OCI-LY7 (cell line): ENCODE measurements at regions not wholly inside any gene's neighbourhood (a gene's known extent, or its start where the extent isn't known, plus 50 kb on each side); places are given as distances from the start of the nearest gene placed in this dataset.

Source experiments
- BruUV-seq: library from RNA; stranded (reverse); fragments of 400-500 nt; replicated peaks from 2 replicates; lab custom pipeline; 2021; lab: Mats Ljungman, UMichigan
- CTCF ChIA-PET: fragments of 300-600 bp; sonication (Branson Sonifier 250); formaldehyde crosslinking; loops from one replicate; lab custom pipeline; 2022; ENCODE audit warnings: antibody characterized with exemption; ENCODE audit not compliant: unreplicated experiment; lab: Charles Lee
- POLR2A ChIA-PET: fragments of 300-600 bp; sonication (Branson Sonifier 250); formaldehyde crosslinking; loops from one replicate; lab custom pipeline; 2022; ENCODE audit warnings: antibody characterized with exemption; lab: Charles Lee
- DNase-seq: peaks from one replicate; pipeline ENCODE4 v3.0.0-alpha.2; 2015; ENCODE audit warnings: low spot score
- H2AFZ ChIP-seq: fragments of 200-600 bp; sonication (generic), shearing (Covaris generic); 2 replicates; pipeline ENCODE4 v1.6.1; 2014; ENCODE audit warnings: mild to moderate bottlenecking, antibody characterized with exemption, low read length, moderate library complexity
- H3K27ac ChIP-seq: fragments of 200-600 bp; sonication (generic); 2 replicates; pipeline ENCODE4 v1.5.1; 2014; ENCODE audit warnings: mixed run types, low read depth, mild to moderate bottlenecking, moderate library complexity, low read length, inconsistent platforms; ENCODE audit not compliant: poor library complexity, severe bottlenecking
- H3K36me3 ChIP-seq: fragments of 200-600 bp; sonication (generic); 2 replicates; pipeline ENCODE4 v1.6.1; 2014; ENCODE audit warnings: mild to moderate bottlenecking, antibody characterized with exemption, low read length, moderate library complexity, mixed read lengths; ENCODE audit not compliant: insufficient read depth
- H3K4me1 ChIP-seq: fragments of 200-600 bp; sonication (generic); 2 replicates; pipeline ENCODE4 v1.5.1; 2014; ENCODE audit warnings: mild to moderate bottlenecking, low read length; ENCODE audit not compliant: insufficient read depth, poor library complexity, severe bottlenecking
- H3K4me2 ChIP-seq: fragments of 200-600 bp; sonication (generic); 2 replicates; pipeline ENCODE4 v1.6.1; 2014; ENCODE audit warnings: mild to moderate bottlenecking, low read length
- H3K4me3 ChIP-seq: fragments of 200-600 bp; sonication (generic); 2 replicates; pipeline ENCODE4 v1.5.1; 2014; ENCODE audit warnings: mild to moderate bottlenecking, low read depth, low read length; ENCODE audit not compliant: poor library complexity, severe bottlenecking
- H3K79me2 ChIP-seq: fragments of 200-600 bp; sonication (generic); 2 replicates; pipeline ENCODE4 v1.6.1; 2016; ENCODE audit warnings: low read depth, mild to moderate bottlenecking, low read length, moderate library complexity, mixed read lengths; ENCODE audit not compliant: insufficient read depth
- H3K9me2 ChIP-seq: fragments of 200-600 bp; sonication (generic); 2 replicates; pipeline ENCODE4 v1.6.1; 2016; ENCODE audit warnings: mild to moderate bottlenecking, low read length, mixed read lengths; ENCODE audit not compliant: insufficient read depth
- H3K9me3 ChIP-seq: fragments of 200-600 bp; sonication (generic); 2 replicates; pipeline ENCODE4 v1.6.1; 2014; ENCODE audit warnings: mild to moderate bottlenecking, mixed run types, low read length, mixed read lengths
- H4K20me1 ChIP-seq: fragments of 200-600 bp; sonication (generic); 2 replicates; pipeline ENCODE4 v1.6.1; 2014; ENCODE audit warnings: mild to moderate bottlenecking, antibody characterized with exemption, low read length, moderate library complexity, mixed read lengths; ENCODE audit not compliant: insufficient read depth
- EZH2phosphoT487 ChIP-seq: fragments of 200-600 bp; sonication (generic); IDR thresholded peaks from 2 replicates; pipeline ENCODE4 v1.6.1; 2018; ENCODE audit warnings: low read depth, borderline replicate concordance, mild to moderate bottlenecking, mixed run types, antibody characterized with exemption, low read length, moderate library complexity, mixed read lengths
- intact Hi-C: fragments of 100-400 bp; cut with micrococcal nuclease; formaldehyde crosslinking; loops from one replicate; pipeline ENCODE4 v1.10.0; 2022; ENCODE audit not compliant: unreplicated experiment
- TF ChIP-seq, protein P1 (sequence below): fragments of 200-600 bp; sonication (generic); conservative IDR thresholded peaks from 2 replicates; pipeline ENCODE4 v1.5.1; 2014; ENCODE audit warnings: mild to moderate bottlenecking, antibody characterized with exemption, low read length, moderate library complexity, mixed read lengths

DNA sequence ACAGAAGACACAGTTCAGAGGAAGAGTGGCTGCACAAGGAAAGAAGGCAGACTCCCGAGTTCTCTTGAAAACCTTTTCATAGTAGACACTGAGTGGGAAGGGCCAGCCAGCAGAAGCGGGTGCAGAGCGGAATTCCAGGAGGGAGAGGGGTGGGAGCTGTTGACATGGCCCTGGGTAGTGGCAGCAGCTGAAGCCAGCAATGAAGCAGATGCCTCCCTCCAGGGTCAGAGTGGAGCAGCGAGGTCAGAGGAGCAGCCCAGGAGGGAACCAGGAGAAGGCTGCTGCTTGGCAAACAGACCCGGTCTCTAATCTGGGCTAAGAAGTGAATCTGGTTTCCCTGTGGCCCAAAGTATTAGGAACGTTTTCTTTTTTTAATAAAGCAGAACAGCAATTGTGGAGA is 73.9 kb upstream of the SPATA13 start:
- no peak overlapping the region for H3K27ac ChIP-seq
- no TSS peak for BruUV-seq

DNA sequence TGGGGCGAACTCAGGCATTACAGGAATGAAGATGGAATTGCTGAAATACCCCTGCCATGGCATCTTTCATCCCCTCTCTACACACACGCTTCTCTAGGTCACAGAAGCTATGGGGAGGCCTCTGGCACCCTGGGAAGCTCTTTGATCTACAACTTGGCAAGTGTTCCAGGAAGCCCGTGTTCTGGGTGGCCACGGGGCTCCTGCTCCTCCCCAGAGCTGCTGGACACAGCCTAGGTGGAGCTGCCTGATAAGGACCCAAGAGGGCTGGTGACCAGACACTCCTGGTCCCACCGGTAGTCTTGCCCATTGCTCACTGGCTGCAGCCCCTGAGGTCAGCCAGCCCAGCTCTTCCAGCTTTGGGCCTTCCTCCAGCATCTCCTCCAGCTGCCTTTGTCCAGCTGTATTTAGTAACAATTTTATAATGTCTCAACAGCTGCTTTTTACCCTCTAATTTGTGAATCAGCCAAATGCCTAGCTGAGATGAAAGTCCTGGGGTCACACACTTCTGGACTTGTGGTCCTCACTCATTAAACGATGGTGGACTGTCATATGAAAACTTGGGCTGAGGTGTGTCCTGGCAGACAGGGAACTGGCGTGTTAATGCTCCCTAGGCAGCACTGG is 72.8 kb upstream of the SPATA13 start:
- H3K4me2 ChIP-seq, result no peak overlapping the region
- H3K79me2 ChIP-seq, result no peaks in the 10 kb centered on the region
- ChIA-PET POLR2A (no interaction called here), CTCF (no interaction called here)
- BruUV-seq, result no TSS peak
- no peaks in the 10 kb centered on the region for H4K20me1 ChIP-seq
- H3K27ac ChIP-seq, result no peak overlapping the region
- H3K36me3 ChIP-seq, result no peaks in the 10 kb centered on the region
- no peaks in the 10 kb centered on the region for H3K4me1 ChIP-seq
- no peak for TF ChIP-seq EZH2phosphoT487
- TF ChIP-seq, protein P1, sequence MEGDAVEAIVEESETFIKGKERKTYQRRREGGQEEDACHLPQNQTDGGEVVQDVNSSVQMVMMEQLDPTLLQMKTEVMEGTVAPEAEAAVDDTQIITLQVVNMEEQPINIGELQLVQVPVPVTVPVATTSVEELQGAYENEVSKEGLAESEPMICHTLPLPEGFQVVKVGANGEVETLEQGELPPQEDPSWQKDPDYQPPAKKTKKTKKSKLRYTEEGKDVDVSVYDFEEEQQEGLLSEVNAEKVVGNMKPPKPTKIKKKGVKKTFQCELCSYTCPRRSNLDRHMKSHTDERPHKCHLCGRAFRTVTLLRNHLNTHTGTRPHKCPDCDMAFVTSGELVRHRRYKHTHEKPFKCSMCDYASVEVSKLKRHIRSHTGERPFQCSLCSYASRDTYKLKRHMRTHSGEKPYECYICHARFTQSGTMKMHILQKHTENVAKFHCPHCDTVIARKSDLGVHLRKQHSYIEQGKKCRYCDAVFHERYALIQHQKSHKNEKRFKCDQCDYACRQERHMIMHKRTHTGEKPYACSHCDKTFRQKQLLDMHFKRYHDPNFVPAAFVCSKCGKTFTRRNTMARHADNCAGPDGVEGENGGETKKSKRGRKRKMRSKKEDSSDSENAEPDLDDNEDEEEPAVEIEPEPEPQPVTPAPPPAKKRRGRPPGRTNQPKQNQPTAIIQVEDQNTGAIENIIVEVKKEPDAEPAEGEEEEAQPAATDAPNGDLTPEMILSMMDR, result no peak
- no peaks in the 10 kb centered on the region for H3K9me3 ChIP-seq
- intact Hi-C loops, result no loop called here
- no peak overlapping the region for H2AFZ ChIP-seq
- no peak for DNase-seq
- H3K9me2 ChIP-seq, result no peaks in the 10 kb centered on the region; the same call in 1 of the 2 replicates
- H3K4me3 ChIP-seq, result no peak overlapping the region

More for the DNA sequence above, 73.9 kb upstream of the SPATA13 start:
- H3K9me2 ChIP-seq, result no peaks in the 10 kb centered on the region
- CTCF ChIA-PET, result no interaction called here
- no peak overlapping the region for H3K4me3 ChIP-seq
- intact Hi-C loops, result no loop called here
- no peak overlapping the region for H2AFZ ChIP-seq
- POLR2A ChIA-PET, result interaction anchor here (1.1 kb wide), 1 partner anchor 9 kb away, joined by 5 read pairs; no protein-coding TSS in a partner anchor
- no peak overlapping the region for H3K4me2 ChIP-seq
- no peaks in the 10 kb centered on the region for H3K79me2 ChIP-seq
- H3K9me3 ChIP-seq, result no peaks in the 10 kb centered on the region
- H3K36me3 ChIP-seq, result no peaks in the 10 kb centered on the region
- no peaks in the 10 kb centered on the region for H4K20me1 ChIP-seq
- TF ChIP-seq EZH2phosphoT487, result no peak
- TF ChIP-seq, protein P1, result no peak
- no peak for DNase-seq
- H3K4me1 ChIP-seq, result no peaks in the 10 kb centered on the region

- no peak for DNase-seq
- H2AFZ ChIP-seq, result no peak overlapping the region
- no peaks in the 10 kb centered on the region for H3K79me2 ChIP-seq
- ChIA-PET POLR2A (interaction anchor here (1.0 to 1.1 kb wide), 2 partner anchors 15 to 113 kb away, joined by 3 to 4 read pairs; no protein-coding TSS in a partner anchor), CTCF (no interaction called here)
- H3K4me1 ChIP-seq, result no peaks in the 10 kb centered on the region
- no peaks in the 10 kb centered on the region for H4K20me1 ChIP-seq
- BruUV-seq, result no TSS peak
- no peaks in the 10 kb centered on the region for H3K9me3 ChIP-seq
- H3K4me3 ChIP-seq, result no peak overlapping the region
- no peak overlapping the region for H3K4me2 ChIP-seq
- no peaks in the 10 kb centered on the region for H3K36me3 ChIP-seq
- H3K9me2 ChIP-seq, result no peaks in the 10 kb centered on the region; the same call in 1 of the 2 replicates
- TF ChIP-seq, protein P1, result no peak
- TF ChIP-seq EZH2phosphoT487, result no peak
- no peak overlapping the region for H3K27ac ChIP-seq
- intact Hi-C loops, result no loop called here
Observed at GRCh38 chr13:24090049-24090448, 70.5 kb upstream of the SPATA13 start.
